Panc1 (cell line): ENCODE measurements at regions not wholly inside any gene's neighbourhood (a gene's known extent, or its start where the extent isn't known, plus 50 kb on each side); places are given as distances from the start of the nearest gene placed in this dataset.

Experiments
- ATAC-seq: fragments of 200-7000 bp; cut with Tn5 transposase; 2 replicates; pipeline ENCODE4 v1.9.1; 2020; ENCODE audit warnings: mild to moderate bottlenecking, moderate library complexity
- BruUV-seq: library from RNA; stranded (reverse); fragments of 400-500 nt; replicated peaks from 2 replicates; lab custom pipeline; 2021; lab: Mats Ljungman, UMichigan
- CTCF ChIA-PET: fragments of 300-600 bp; sonication (Branson Sonifier 250); formaldehyde crosslinking; loops from one replicate; lab custom pipeline; 2022; ENCODE audit warnings: antibody characterized with exemption; lab: Charles Lee
- POLR2A ChIA-PET: fragments of 300-600 bp; sonication (Branson Sonifier 250); formaldehyde crosslinking; loops from one replicate; lab custom pipeline; 2022; ENCODE audit warnings: antibody characterized with exemption; lab: Charles Lee
- DNase-seq: peaks from one replicate; pipeline ENCODE4 v3.0.0-alpha.2; 2010; ENCODE audit warnings: low read depth, low spot score
- H3K27ac ChIP-seq: 2 replicates; pipeline ENCODE4 v1.5.1; 2011; ENCODE audit warnings: mild to moderate bottlenecking, low read length, inconsistent platforms
- H3K27me3 ChIP-seq: fragments of 200-500 bp; sonication (Bioruptor generic); 2 replicates; pipeline ENCODE4 v1.6.0; 2014; ENCODE audit warnings: low read length, inconsistent platforms; ENCODE audit not compliant: control insufficient read depth, insufficient read depth
- H3K36me3 ChIP-seq: fragments of 200-500 bp; sonication (Bioruptor generic); 2 replicates; pipeline ENCODE4 v1.5.1; 2014; ENCODE audit warnings: inconsistent platforms, mild to moderate bottlenecking, low read length, moderate library complexity; ENCODE audit not compliant: control insufficient read depth, insufficient read depth
- H3K4me1 ChIP-seq: 2 replicates; pipeline ENCODE4 v1.5.1; 2011; ENCODE audit warnings: inconsistent platforms, mild to moderate bottlenecking, low read length, moderate library complexity; ENCODE audit not compliant: control insufficient read depth, insufficient read depth
- H3K4me3 ChIP-seq, 2 experiments: 2 replicates each; pipeline ENCODE4 v1.5.1; 2011 to 2012; ENCODE audit warnings: low read depth in 2 of 2, low read length in 2 of 2, mild to moderate bottlenecking in 2 of 2, inconsistent platforms in 1 of 2, moderate library complexity in 1 of 2
- H3K9me3 ChIP-seq: fragments of 200-500 bp; sonication (Bioruptor generic); 2 replicates; pipeline ENCODE4 v1.5.1; 2014; ENCODE audit warnings: low read depth, mild to moderate bottlenecking, inconsistent platforms, low read length, moderate library complexity; ENCODE audit not compliant: control insufficient read depth, insufficient read depth
- POLR2AphosphoS5 ChIP-seq: IDR thresholded peaks from 2 replicates; pipeline ENCODE4 v1.6.1; 2012; ENCODE audit warnings: mild to moderate bottlenecking, low read depth, low read length, moderate library complexity
- REST ChIP-seq, 2 experiments: IDR thresholded peaks; 2 replicates each; pipeline ENCODE4 v1.6.1; 2011 to 2012; ENCODE audit warnings: low read depth in 2 of 2, control low read depth in 1 of 2, low read length in 1 of 2, mild to moderate bottlenecking in 1 of 2, moderate library complexity in 1 of 2; ENCODE audit not compliant: insufficient read depth in 1 of 2
- SIN3A ChIP-seq: IDR thresholded peaks from 2 replicates; pipeline ENCODE4 v1.6.1; 2012; ENCODE audit warnings: low read depth, mild to moderate bottlenecking, low read length, moderate library complexity, borderline replicate concordance; ENCODE audit not compliant: insufficient read depth
- TCF7L2 ChIP-seq: IDR thresholded peaks from 2 replicates; pipeline ENCODE4 v1.6.1; 2011; ENCODE audit warnings: mild to moderate bottlenecking, low read depth, low read length, inconsistent platforms
- in situ Hi-C: cut with HindIII; loops from 2 replicates; pipeline ENCODE4 v1.10.0; 2016; ENCODE audit warnings: low sequenced_read_pairs, low pct_unique_long_range_greater_than_20kb
- intact Hi-C: fragments of 100-400 bp; cut with micrococcal nuclease; formaldehyde crosslinking; loops from one replicate; pipeline ENCODE4 v1.10.0; 2022; ENCODE audit not compliant: unreplicated experiment
- TF ChIP-seq, protein P1 (sequence below): fragments of 450-650 bp; IDR thresholded peaks from 2 replicates; pipeline ENCODE4 v1.5.1; 2017; ENCODE audit warnings: mild to moderate bottlenecking

DNA sequence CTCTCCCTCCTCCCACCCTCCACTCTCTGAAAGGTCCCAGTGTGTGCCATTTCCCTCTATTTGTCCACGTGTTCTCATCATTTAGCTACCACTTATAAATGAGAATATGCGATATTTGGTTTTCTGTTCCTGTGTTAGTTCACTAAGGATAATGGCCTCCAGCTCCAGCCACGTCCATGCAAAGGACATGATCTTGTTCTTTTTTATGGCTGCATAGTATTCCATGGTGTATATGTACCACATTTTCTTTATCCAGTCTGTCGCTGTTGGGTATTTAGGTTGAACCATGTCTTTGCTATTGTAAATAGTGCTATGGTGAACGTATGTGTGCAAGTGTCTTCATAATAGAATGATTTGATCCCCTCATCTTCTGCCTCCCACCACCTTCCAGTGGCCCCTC is 183.7 kb upstream of the AUTS2 start:
- DNase-seq (no peak), ATAC-seq (no peak)
- no TSS peak for BruUV-seq
- in situ Hi-C loops (no loop called here), intact Hi-C loops (no loop called here)
- H3K9me3 ChIP-seq: no peaks in the 10 kb centered on the region
- CTCF ChIA-PET: interaction anchor here (0.7 kb wide), 1 partner anchor 676 kb away, joined by 5 read pairs; no protein-coding TSS in a partner anchor
- no peaks in the 10 kb centered on the region for H3K36me3 ChIP-seq
- H3K4me1 ChIP-seq: no peaks in the 10 kb centered on the region
- H3K4me3 ChIP-seq: no peak overlapping the region
- H3K27me3 ChIP-seq: no peaks in the 10 kb centered on the region
- no peak overlapping the region for H3K27ac ChIP-seq
- no peak for TF ChIP-seq TCF7L2
- TF ChIP-seq REST (IDR thresholded peaks at IDR 0.05; ENCODE audit: insufficient read depth in 1 of 2, low read depth in 2 of 2, low read length in 1 of 2): no peak
- TF ChIP-seq, protein P1, sequence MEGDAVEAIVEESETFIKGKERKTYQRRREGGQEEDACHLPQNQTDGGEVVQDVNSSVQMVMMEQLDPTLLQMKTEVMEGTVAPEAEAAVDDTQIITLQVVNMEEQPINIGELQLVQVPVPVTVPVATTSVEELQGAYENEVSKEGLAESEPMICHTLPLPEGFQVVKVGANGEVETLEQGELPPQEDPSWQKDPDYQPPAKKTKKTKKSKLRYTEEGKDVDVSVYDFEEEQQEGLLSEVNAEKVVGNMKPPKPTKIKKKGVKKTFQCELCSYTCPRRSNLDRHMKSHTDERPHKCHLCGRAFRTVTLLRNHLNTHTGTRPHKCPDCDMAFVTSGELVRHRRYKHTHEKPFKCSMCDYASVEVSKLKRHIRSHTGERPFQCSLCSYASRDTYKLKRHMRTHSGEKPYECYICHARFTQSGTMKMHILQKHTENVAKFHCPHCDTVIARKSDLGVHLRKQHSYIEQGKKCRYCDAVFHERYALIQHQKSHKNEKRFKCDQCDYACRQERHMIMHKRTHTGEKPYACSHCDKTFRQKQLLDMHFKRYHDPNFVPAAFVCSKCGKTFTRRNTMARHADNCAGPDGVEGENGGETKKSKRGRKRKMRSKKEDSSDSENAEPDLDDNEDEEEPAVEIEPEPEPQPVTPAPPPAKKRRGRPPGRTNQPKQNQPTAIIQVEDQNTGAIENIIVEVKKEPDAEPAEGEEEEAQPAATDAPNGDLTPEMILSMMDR: no peak
- no peak for TF ChIP-seq POLR2AphosphoS5
- no peak for TF ChIP-seq SIN3A
- POLR2A ChIA-PET: interaction anchor here (0.5 kb wide), 1 partner anchor 247 kb away, joined by 3 read pairs; no protein-coding TSS in a partner anchor

DNA sequence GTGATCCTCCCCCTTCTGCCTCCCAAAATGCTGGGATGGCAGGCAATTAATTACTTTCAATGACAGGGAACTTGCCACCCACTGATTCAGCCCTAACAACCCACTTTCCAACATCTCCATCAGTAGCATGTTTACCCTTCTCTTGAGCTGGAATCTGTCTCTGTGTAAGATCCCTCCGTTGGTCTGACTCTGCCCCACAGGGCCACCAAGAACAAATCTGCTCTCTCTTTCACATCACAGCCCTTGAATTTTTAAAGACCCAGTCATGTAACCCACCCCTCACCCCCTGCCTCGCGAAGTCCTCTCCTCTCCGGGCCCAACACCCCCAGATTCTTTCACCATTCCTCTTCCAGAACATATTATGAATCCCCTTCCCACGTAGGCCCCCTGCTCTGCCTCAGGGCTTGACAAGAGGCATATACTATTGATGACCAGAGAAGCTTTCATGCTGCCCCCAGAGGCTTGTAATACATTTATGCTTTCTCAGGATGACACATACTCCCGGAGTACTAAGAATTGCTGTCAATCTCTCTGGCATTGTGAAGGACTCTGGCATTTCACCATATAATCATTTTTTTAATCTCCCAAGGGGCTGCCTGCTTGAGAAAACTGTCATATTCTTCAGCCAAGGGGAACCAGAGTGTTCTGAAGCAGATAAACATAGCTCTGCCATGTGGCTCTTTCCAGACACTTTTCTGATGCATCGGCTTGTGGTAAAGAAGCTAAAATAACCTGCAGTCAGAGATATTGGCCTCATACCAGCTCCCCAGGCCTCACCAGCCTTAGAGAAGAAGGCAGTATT is 179.2 kb upstream of the AUTS2 start:
- H3K4me3 ChIP-seq: no peak overlapping the region
- no peaks in the 10 kb centered on the region for H3K27me3 ChIP-seq
- no peaks in the 10 kb centered on the region for H3K36me3 ChIP-seq
- ATAC-seq (no peak), DNase-seq (no peak)
- CTCF ChIA-PET: no interaction called here
- POLR2A ChIA-PET: no interaction called here
- no TSS peak for BruUV-seq
- H3K27ac ChIP-seq: no peak overlapping the region
- in situ Hi-C loops: no loop called here
- H3K4me1 ChIP-seq: no peaks in the 10 kb centered on the region
- intact Hi-C loops: no loop called here
- no peak for TF ChIP-seq TCF7L2
- no peak for TF ChIP-seq POLR2AphosphoS5
- TF ChIP-seq, protein P1: no peak
- TF ChIP-seq REST (IDR thresholded peaks at IDR 0.05; ENCODE audit: insufficient read depth in 1 of 2, low read depth in 2 of 2, low read length in 1 of 2): no peak
- no peak for TF ChIP-seq SIN3A
- H3K9me3 ChIP-seq: no peaks in the 10 kb centered on the region
